Activated CD4-positive, alpha-beta T cell treated with anti-CD3 and anti-CD28 coated beads, Interleukin-2, amount 50 U/mL, for 48 hours (primary cell): ENCODE measurements at regions not wholly inside any gene's neighbourhood (a gene's known extent, or its start where the extent isn't known, plus 50 kb on each side); places are given as distances from the start of the nearest gene placed in this dataset.
"Not testable (repeated sequence)": the region's sequence is repeated elsewhere in the genome, so short reads cannot be mapped to it uniquely, and the experiment has no call there.

Experiments
- DNase-seq, 2 experiments: peaks; one replicate each; pipeline ENCODE4 v3.0.0-alpha.2; 2020

- no peak for DNase-seq
Measured at GRCh38 chr2:13968811-13969210, 663.7 kb upstream of the LRATD1 start.

- no peak for DNase-seq
Measured at GRCh38 chr2:13986119-13986720, 646.3 kb upstream of the LRATD1 start.

DNA sequence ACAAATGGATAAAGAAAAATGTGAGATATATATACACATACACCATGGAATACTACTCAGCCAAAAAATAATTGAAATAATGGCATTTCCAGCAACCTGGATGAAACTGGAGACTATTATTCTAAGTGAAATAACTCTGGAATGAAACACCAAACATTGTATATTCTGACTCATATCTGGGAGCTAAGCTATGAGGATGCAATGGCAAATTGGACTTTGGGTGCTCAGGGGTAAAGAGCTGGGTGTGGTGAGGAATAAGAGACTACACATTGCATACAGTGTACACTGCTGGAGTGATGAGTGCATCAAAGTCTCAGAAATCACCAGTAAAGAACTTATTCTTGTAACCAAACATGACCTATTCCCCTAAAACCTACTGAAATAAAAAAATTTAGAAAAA, 636.0 kb upstream of the LRATD1 start:
- DNase-seq, result no peak

- no peak for DNase-seq
Measured at GRCh38 chr2:14011190-14011589, 621.3 kb upstream of the LRATD1 start.

GRCh38 chr2:14015113-14015630, 617.3 kb upstream of the LRATD1 start:
- DNase-seq, result no peak

- no peak for DNase-seq
Measured at GRCh38 chr2:14016289-14016955, 616.1 kb upstream of the LRATD1 start.

DNA sequence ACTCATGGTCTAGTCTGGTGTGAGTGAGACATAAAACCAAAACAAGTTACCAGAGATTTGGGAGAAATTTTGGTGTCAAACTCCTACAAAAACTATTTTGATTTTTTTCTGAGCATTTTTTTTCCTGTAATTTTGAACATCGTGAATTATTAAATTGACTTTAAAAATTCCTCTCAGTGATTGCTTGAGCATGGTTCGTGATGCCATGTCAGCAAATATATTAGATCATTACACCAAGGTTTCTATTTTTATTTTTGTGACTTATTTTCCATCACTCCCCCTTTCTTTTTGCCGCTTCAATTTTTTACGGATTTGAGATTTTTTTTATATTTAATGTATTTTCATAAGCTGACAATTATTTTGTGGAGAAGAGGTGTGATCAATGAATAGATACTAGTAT, 613.9 kb upstream of the LRATD1 start:
- DNase-seq, result no peak

GRCh38 chr2:14023558-14023957, 609.0 kb upstream of the LRATD1 start:
- DNase-seq, result no peak

DNA sequence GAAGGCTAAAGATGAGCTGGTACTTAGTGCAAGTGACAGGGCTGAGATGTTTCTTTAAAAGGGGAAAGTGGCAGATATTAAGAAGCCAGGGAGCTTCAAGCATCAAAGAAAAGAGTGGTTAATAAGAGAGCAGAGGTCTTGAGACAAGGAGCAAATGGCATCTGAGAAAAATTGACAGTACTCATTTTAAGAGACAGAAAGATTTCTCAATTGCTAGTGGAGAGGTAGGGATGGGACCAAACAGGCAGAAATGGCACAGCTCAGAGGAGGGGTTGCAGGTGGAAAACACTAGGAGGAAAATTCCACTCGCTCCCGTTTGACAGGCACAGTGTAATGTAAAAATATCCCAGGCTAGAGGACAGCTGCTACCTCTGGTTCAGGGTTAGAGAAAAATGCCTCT, 593.4 kb upstream of the LRATD1 start:
- no peak for DNase-seq

GRCh38 chr2:14047491-14047890, 585.0 kb upstream of the LRATD1 start:
- no peak for DNase-seq

DNA sequence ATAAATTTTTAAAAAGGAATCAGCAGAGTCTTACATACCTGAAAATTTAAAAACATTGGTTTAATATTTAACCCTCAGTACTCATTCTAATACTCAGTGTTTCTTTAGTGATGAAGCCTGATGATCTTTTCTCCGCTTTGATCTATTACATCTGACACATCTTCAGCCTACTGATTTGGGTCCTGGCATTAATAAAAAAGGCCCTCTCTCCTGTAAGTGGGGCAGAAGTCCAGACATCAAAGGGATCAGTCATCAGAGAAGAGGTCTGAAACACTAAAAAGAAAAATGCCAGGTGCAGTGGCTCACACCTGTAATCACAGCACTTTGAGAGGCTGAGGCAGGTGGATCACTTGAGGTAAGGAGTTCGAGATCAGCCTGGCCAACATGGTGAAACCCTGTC, 581.1 kb upstream of the LRATD1 start:
- no peak for DNase-seq

GRCh38 chr2:14053105-14053504, 579.4 kb upstream of the LRATD1 start:
- DNase-seq, result no peak

DNA sequence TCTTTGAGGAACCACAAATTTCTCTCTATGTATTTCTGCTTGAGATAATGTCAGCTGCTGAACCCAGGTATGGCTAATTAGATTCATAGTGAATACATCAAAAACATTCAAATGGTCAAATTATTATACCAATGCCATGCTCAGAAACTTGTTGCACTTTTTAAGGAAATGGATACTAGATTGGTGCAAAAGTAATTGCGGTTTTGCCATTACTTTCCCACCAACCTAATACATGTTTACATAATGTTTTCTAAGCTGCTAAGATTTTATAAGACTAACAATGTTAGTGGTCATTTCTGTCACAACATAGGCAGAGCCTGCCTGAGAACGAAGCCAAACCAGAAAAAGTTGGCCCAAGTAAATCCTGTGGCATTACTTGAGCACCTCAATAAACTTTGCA, 568.2 kb upstream of the LRATD1 start:
- DNase-seq, result no peak

DNA sequence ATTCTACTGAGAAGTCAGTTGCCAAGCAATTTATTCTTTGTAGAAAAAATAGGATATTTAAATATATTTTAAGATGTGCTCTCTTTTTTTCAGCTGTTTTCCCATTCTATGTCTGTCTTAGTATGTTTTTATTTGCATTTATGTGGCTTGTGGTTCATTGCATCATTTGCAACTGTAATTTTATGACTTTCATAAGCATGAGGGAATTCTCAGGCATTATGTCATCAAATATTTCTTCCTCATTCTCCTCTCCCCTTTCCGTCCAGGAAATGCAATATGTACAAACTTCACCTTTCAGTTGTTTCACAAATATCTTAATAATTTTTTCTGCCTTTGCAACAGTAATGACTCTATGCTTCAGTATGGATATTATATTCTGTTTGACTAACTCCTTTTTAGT, 560.2 kb upstream of the LRATD1 start:
- no peak for DNase-seq

- no peak for DNase-seq
Measured at GRCh38 chr2:14074691-14075090, 557.8 kb upstream of the LRATD1 start.

DNA sequence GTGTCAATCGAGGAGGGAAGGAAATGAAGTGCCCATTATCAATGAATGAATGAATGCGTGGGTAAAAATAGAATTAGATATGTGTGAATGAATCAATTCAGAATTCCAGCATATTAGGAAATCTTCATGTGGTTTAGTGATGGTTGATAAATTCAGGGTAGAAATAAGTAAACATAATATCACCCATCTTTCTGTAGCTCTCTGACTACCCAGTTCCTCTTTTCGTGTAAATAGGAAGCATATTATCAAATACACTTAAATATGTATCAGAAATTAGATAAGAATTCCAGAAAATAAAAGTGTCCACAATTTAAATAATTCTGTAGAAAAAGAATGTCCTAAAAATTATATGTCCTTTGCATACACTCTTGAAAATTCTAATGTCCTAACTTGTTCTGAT, 552.9 kb upstream of the LRATD1 start:
- DNase-seq, result no peak

- DNase-seq, result no peak
Measured at GRCh38 chr2:14081521-14081920, 551.0 kb upstream of the LRATD1 start.

DNA sequence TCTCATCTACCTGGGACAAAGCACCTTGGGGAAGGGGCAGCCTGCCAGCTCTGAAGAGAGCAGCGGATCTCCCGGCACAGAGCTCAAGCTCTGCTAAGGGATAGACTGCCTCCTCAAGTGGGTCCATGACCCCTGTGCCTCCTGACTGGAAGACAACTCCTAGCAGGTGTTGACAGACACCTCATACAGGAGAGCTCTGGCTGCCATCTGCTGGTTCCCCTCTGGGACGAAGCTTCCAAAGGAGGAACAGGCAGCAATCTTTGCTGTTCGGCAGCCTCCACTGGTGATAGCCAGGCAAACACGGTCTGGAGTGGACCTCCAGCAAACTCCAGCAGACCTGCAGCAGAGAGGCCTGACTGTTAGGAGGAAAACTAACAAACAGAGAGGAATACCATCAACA, 549.9 kb upstream of the LRATD1 start:
- DNase-seq, result no peak

- no peak for DNase-seq
Measured at GRCh38 chr2:14094592-14094991, 537.9 kb upstream of the LRATD1 start.

DNA sequence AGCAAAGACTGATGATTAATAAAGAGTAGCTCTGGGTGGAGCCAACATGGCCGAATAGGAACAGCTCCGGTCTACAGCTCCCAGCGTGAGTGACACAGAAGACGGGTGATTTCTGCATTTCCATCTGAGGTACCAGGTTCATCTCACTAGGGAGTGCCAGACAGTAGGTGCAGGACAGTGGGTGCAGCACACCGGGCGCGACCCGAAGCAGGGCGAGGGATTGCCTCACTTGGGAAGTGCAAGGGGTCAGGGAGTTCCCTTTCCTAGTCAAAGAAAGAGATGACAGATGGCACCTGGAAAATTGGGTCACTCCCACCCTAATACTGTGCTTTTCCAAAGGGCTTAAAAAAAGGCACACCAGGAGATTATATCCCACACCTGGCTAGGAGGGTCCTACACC, 533.4 kb upstream of the LRATD1 start:
- not testable (repeated sequence) for DNase-seq

- no peak for DNase-seq
Measured at GRCh38 chr2:14114275-14114674, 518.2 kb upstream of the LRATD1 start.

DNA sequence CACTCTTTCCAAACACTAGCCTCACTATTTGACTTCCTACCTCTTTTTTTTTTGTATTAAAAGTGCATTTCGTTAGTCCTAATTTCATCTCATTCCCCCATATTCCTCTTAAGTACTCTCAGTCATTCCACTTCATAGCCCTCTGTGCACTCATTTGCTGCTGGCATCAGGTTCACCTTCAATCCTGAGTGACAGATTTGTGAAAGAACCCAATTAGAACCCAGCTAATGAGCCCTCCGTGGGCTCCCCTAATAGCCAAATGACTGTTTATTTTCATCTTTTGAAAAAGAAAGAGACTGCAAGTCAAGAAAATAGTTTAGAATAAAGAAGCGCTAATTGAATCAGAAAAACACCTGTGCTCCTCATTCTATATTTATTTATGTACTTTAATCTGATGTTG, 512.1 kb upstream of the LRATD1 start:
- no peak for DNase-seq

- no peak for DNase-seq
Measured at GRCh38 chr2:14123436-14124103, 508.9 kb upstream of the LRATD1 start.

GRCh38 chr2:14125624-14126293, 506.8 kb upstream of the LRATD1 start:
- DNase-seq, result no peak
